HepG2 (cell line): ENCODE measurements at regions not wholly inside any gene's neighbourhood (a gene's known extent, or its start where the extent isn't known, plus 50 kb on each side); places are given as distances from the start of the nearest gene placed in this dataset.
"Not testable (repeated sequence)": the region's sequence is repeated elsewhere in the genome, so short reads cannot be mapped to it uniquely, and the experiment has no call there.

Experiments
- CHD2 ChIP-seq: IDR thresholded peaks from 2 replicates; pipeline ENCODE4 v1.6.1; 2011; ENCODE audit warnings: low read depth, low read length, improper control_type of control experiment
- MAFF ChIP-seq: IDR thresholded peaks from 2 replicates; pipeline ENCODE4 v1.6.1; 2011; ENCODE audit warnings: low read depth, low read length, improper control_type of control experiment
- NFYB ChIP-seq: sonication (generic); formaldehyde crosslinking; IDR thresholded peaks from 2 replicates; pipeline ENCODE4 v1.4.0; 2020; ENCODE audit warnings: missing genetic modification reagents
- RAD21 ChIP-seq: fragments of 450-650 bp; formaldehyde crosslinking; IDR thresholded peaks from 2 replicates; pipeline ENCODE4 v1.5.0; 2020; ENCODE audit warnings: mild to moderate bottlenecking
- TP53 ChIP-seq: sonication (generic); formaldehyde crosslinking; conservative IDR thresholded peaks from 2 replicates; pipeline ENCODE4 v1.4.0; 2020; ENCODE audit warnings: missing genetic modification reagents
- YY1 ChIP-seq: IDR thresholded peaks from 2 replicates; pipeline ENCODE4 v1.6.1; 2011; ENCODE audit warnings: low read length, low read depth, moderate library complexity, mild to moderate bottlenecking; ENCODE audit not compliant: insufficient read depth, insufficient replicate concordance
- ZBTB7B ChIP-seq: sonication (generic); formaldehyde crosslinking; IDR thresholded peaks from 2 replicates; pipeline ENCODE4 v1.4.0; 2020; ENCODE audit warnings: missing genetic modification reagents
- ZNF121 ChIP-seq: sonication (generic); formaldehyde crosslinking; IDR thresholded peaks from 2 replicates; pipeline ENCODE4 v1.5.0; 2020; ENCODE audit warnings: mild to moderate bottlenecking, missing genetic modification reagents
- ZNF3 ChIP-seq: IDR thresholded peaks from 2 replicates; pipeline ENCODE4 v1.7.0; 2017; ENCODE audit warnings: inconsistent platforms
- TF ChIP-seq, protein P1 (sequence below): sonication (generic); formaldehyde crosslinking; IDR thresholded peaks from 2 replicates; pipeline ENCODE4 v1.5.0; 2020; ENCODE audit warnings: mild to moderate bottlenecking, missing genetic modification reagents, moderate library complexity

DNA sequence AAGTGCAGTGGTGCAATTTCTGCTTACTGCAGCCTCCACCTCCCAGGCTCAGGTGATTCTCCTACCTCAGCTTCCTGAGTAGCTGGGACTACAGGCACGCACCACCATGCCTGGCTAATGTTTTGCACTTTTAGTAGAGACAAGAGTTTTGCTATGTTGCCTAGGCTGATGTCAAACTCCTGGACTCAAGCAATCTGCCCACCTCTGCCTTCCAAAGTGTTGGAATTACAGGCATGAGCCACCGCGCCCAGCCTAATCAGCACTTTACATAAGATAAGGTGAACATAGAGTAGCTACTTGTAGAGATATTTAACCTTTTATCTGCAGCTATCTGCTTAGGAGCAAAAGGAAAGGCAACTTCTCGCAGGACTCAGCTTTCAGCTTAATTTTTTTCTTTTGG, 77.5 kb upstream of the RGPD5 start:
- TF ChIP-seq ZBTB7B (CRISPR knock-in tag); YY1; ZNF121 (CRISPR knock-in tag); MAFF; CHD2; NFYB; RAD21 (CRISPR knock-in tag); ZNF3 (CRISPR knock-in tag); TP53 (CRISPR knock-in tag): not testable (repeated sequence)
- TF ChIP-seq, protein P1, sequence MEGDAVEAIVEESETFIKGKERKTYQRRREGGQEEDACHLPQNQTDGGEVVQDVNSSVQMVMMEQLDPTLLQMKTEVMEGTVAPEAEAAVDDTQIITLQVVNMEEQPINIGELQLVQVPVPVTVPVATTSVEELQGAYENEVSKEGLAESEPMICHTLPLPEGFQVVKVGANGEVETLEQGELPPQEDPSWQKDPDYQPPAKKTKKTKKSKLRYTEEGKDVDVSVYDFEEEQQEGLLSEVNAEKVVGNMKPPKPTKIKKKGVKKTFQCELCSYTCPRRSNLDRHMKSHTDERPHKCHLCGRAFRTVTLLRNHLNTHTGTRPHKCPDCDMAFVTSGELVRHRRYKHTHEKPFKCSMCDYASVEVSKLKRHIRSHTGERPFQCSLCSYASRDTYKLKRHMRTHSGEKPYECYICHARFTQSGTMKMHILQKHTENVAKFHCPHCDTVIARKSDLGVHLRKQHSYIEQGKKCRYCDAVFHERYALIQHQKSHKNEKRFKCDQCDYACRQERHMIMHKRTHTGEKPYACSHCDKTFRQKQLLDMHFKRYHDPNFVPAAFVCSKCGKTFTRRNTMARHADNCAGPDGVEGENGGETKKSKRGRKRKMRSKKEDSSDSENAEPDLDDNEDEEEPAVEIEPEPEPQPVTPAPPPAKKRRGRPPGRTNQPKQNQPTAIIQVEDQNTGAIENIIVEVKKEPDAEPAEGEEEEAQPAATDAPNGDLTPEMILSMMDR (CRISPR knock-in tag) = not testable (repeated sequence)
